ENCODE measurements at regions not wholly inside any gene's neighbourhood (a gene's known extent, or its start where the extent isn't known, plus 50 kb on each side); places are given as distances from the start of the nearest gene placed in this dataset.

DNA sequence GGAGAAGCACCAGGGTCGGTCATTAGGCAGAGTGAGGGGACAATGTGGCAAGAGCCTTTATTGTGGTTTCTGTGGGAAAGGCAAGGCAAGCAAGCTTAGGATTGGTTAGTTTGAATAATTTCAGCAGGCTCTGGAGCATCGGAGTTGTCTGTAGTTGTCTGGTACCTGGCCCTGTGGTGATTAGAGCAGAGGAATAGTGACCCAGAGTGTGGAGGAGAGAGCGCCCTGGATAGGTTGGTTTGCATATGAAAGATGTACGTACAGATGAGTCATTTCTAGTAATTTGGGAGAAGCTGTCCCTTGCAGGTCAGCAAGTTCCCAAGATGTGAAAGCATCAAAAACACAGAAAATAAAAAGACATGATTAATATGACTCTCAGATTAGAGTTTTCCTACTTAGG lies 383.1 kb upstream of the MEX3C start:
- TF ChIP-seq, protein P1, sequence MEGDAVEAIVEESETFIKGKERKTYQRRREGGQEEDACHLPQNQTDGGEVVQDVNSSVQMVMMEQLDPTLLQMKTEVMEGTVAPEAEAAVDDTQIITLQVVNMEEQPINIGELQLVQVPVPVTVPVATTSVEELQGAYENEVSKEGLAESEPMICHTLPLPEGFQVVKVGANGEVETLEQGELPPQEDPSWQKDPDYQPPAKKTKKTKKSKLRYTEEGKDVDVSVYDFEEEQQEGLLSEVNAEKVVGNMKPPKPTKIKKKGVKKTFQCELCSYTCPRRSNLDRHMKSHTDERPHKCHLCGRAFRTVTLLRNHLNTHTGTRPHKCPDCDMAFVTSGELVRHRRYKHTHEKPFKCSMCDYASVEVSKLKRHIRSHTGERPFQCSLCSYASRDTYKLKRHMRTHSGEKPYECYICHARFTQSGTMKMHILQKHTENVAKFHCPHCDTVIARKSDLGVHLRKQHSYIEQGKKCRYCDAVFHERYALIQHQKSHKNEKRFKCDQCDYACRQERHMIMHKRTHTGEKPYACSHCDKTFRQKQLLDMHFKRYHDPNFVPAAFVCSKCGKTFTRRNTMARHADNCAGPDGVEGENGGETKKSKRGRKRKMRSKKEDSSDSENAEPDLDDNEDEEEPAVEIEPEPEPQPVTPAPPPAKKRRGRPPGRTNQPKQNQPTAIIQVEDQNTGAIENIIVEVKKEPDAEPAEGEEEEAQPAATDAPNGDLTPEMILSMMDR (IDR thresholded peaks at IDR 0.05), result no peak
- TF ChIP-seq ZFX (IDR thresholded peaks at IDR 0.05; ENCODE audit: borderline replicate concordance), result no peak

Measured in 22Rv1 (cell line).